ENCODE measurements at regions not wholly inside any gene's neighbourhood (a gene's known extent, or its start where the extent isn't known, plus 50 kb on each side); places are given as distances from the start of the nearest gene placed in this dataset.

GRCh38 chr2:156175946-156176345 is 156.6 kb downstream of the NR4A2 start:
- no peak overlapping the region for H3K4me3 ChIP-seq (ENCODE audit: control insufficient read depth, low read depth, low read length)
- no peak for DNase-seq (ENCODE audit: low read depth)
- no peak for TF ChIP-seq CTCF (IDR thresholded peaks at IDR 0.05; ENCODE audit: control insufficient read depth, insufficient read depth, low read depth, low read length, missing control alignments)

- H3K4me3 ChIP-seq (ENCODE audit: control insufficient read depth, low read depth, low read length) = no peak overlapping the region
- no peak for TF ChIP-seq CTCF (IDR thresholded peaks at IDR 0.05; ENCODE audit: control insufficient read depth, insufficient read depth, low read depth, low read length, missing control alignments)
- no peak for DNase-seq (ENCODE audit: low read depth)
Measured at GRCh38 chr2:156170929-156171328, 161.6 kb downstream of the NR4A2 start.

- TF ChIP-seq CTCF (IDR thresholded peaks at IDR 0.05; ENCODE audit: control insufficient read depth, insufficient read depth, low read depth, low read length, missing control alignments) = no peak
- no peak for DNase-seq (ENCODE audit: low read depth)
- no peak overlapping the region for H3K4me3 ChIP-seq (ENCODE audit: control insufficient read depth, low read depth, low read length)
Measured at GRCh38 chr2:156165742-156166141, 166.8 kb downstream of the NR4A2 start.

- no peak for DNase-seq (ENCODE audit: low read depth)
- no peak overlapping the region for H3K4me3 ChIP-seq (ENCODE audit: control insufficient read depth, low read depth, low read length)
- TF ChIP-seq CTCF (IDR thresholded peaks at IDR 0.05; ENCODE audit: control insufficient read depth, insufficient read depth, low read depth, low read length, missing control alignments) = no peak
Measured at GRCh38 chr2:156164091-156164720, 168.3 kb downstream of the NR4A2 start.

- no peak overlapping the region for H3K4me3 ChIP-seq (ENCODE audit: control insufficient read depth, low read depth, low read length)
- TF ChIP-seq CTCF (IDR thresholded peaks at IDR 0.05; ENCODE audit: control insufficient read depth, insufficient read depth, low read depth, low read length, missing control alignments) = no peak
- DNase-seq (ENCODE audit: low read depth) = no peak
Measured at GRCh38 chr2:156158808-156159207, 173.7 kb downstream of the NR4A2 start.

GRCh38 chr2:156157670-156158069 is 174.9 kb downstream of the NR4A2 start:
- no peak for DNase-seq (ENCODE audit: low read depth)
- TF ChIP-seq CTCF (IDR thresholded peaks at IDR 0.05; ENCODE audit: control insufficient read depth, insufficient read depth, low read depth, low read length, missing control alignments) = no peak
- no peak overlapping the region for H3K4me3 ChIP-seq (ENCODE audit: control insufficient read depth, low read depth, low read length)

- H3K4me3 ChIP-seq (ENCODE audit: control insufficient read depth, low read depth, low read length) = no peak overlapping the region
- DNase-seq (ENCODE audit: low read depth) = no peak
- no peak for TF ChIP-seq CTCF (IDR thresholded peaks at IDR 0.05; ENCODE audit: control insufficient read depth, insufficient read depth, low read depth, low read length, missing control alignments)
Measured at GRCh38 chr2:156156580-156156979, 175.9 kb downstream of the NR4A2 start.

Measured in AG09309 (cell line).